Endothelial cell of umbilical vein (primary cell): ENCODE measurements at regions not wholly inside any gene's neighbourhood (a gene's known extent, or its start where the extent isn't known, plus 50 kb on each side); places are given as distances from the start of the nearest gene placed in this dataset.

Experiments
- BruUV-seq: library from RNA; stranded (reverse); fragments of 400-500 nt; replicated peaks from 2 replicates; lab custom pipeline; 2021; lab: Mats Ljungman, UMichigan
- CTCF ChIA-PET: fragments of 300-600, 350-600 bp; sonication (Branson Sonifier 250); formaldehyde crosslinking; loops from one replicate; lab custom pipeline; 2021; ENCODE audit warnings: antibody characterized with exemption, inconsistent platforms; lab: Charles Lee
- POLR2A ChIA-PET: fragments of 300-600, 350-600 bp; sonication (Branson Sonifier 250); formaldehyde crosslinking; loops from one replicate; lab custom pipeline; 2021; ENCODE audit warnings: antibody characterized with exemption, inconsistent platforms; lab: Charles Lee
- DNase-seq: peaks from one replicate; pipeline ENCODE4 v3.0.0-alpha.2; 2011; ENCODE audit warnings: low read depth, low spot score
- FAIRE-seq: peaks from 2 replicates; lab custom pipeline; 2011; peaks lifted over from hg19 to GRCh38; lab: Jason Lieb, UNC
- H2AFZ ChIP-seq: 2 replicates; pipeline ENCODE4 v1.6.0; 2012; ENCODE audit warnings: low read depth, low read length, control low read depth, inconsistent platforms
- H3K27ac ChIP-seq: 2 replicates; pipeline ENCODE4 v1.5.1; 2011; ENCODE audit warnings: low read depth, mild to moderate bottlenecking, control low read depth, low read length, moderate library complexity; ENCODE audit not compliant: insufficient read depth
- H3K27me3 ChIP-seq, 2 experiments: 2 replicates each; pipeline versions ENCODE4 v1.6.0 to v1.6.1; 2011; ENCODE audit warnings: low read length in 2 of 2, mixed read lengths in 1 of 2; ENCODE audit not compliant: control insufficient read depth in 2 of 2, insufficient read depth in 2 of 2
- H3K36me3 ChIP-seq, 2 experiments: 2 replicates in 1 of 2; 3 replicates in 1 of 2; pipeline ENCODE4 v1.5.1; 2011; ENCODE audit warnings: low read length in 2 of 2, mild to moderate bottlenecking in 1 of 2, moderate library complexity in 1 of 2; ENCODE audit not compliant: control insufficient read depth in 2 of 2, insufficient read depth in 2 of 2; ENCODE audit errors: extremely low read depth in 1 of 2
- H3K4me1 ChIP-seq: 3 replicates; pipeline ENCODE4 v1.5.1; 2011; ENCODE audit warnings: mild to moderate bottlenecking, low read length; ENCODE audit not compliant: control insufficient read depth, insufficient read depth; ENCODE audit errors: extremely low read depth
- H3K4me2 ChIP-seq: 2 replicates; pipeline ENCODE4 v1.6.1; 2011; ENCODE audit warnings: low read length, control low read depth, mixed read lengths; ENCODE audit not compliant: insufficient read depth
- H3K4me3 ChIP-seq, 3 experiments: fragments of 200-600 bp in 1 of 3; sonication (generic), shearing (Covaris generic) in 1 of 3; replicated peaks in 1 of 3; 2 replicates each; pipeline ENCODE4 v1.5.1; 2011 to 2016; ENCODE audit warnings: control low read depth in 3 of 3, low read length in 3 of 3, mild to moderate bottlenecking in 2 of 3, inconsistent platforms in 1 of 3, low read depth in 1 of 3, moderate library complexity in 1 of 3; ENCODE audit not compliant: insufficient read depth in 1 of 3
- H3K79me2 ChIP-seq: 2 replicates; pipeline ENCODE4 v1.6.0; 2012; ENCODE audit warnings: low read length, inconsistent platforms; ENCODE audit not compliant: control insufficient read depth, insufficient read depth
- H3K9ac ChIP-seq: replicated peaks from 2 replicates; pipeline ENCODE3; 2011; ENCODE audit warnings: low read length, control low read depth; ENCODE audit not compliant: insufficient read depth; ENCODE audit errors: extremely low read depth
- H3K9me1 ChIP-seq: replicated peaks from 3 replicates; pipeline ENCODE4 v1.6.0; 2011; ENCODE audit warnings: mild to moderate bottlenecking, low read length; ENCODE audit not compliant: control insufficient read depth, insufficient read depth; ENCODE audit errors: extremely low read depth
- H3K9me3 ChIP-seq: replicated peaks from 2 replicates; pipeline ENCODE4 v1.5.1; 2012; ENCODE audit warnings: low read length, inconsistent platforms; ENCODE audit not compliant: control insufficient read depth, insufficient read depth
- H4K20me1 ChIP-seq: replicated peaks from 2 replicates; pipeline ENCODE3; 2011; ENCODE audit warnings: mild to moderate bottlenecking, low read length; ENCODE audit not compliant: control insufficient read depth, insufficient read depth; ENCODE audit errors: extremely low read depth
- EZH2 ChIP-seq: IDR thresholded peaks from 2 replicates; pipeline ENCODE4 v1.6.1; 2012; ENCODE audit warnings: borderline replicate concordance, low read depth, mild to moderate bottlenecking, moderate library complexity, low read length, inconsistent platforms; ENCODE audit not compliant: severe bottlenecking
- FOS ChIP-seq: IDR thresholded peaks from 2 replicates; pipeline ENCODE4 v1.6.1; 2011; ENCODE audit warnings: mild to moderate bottlenecking, low read length, moderate library complexity, borderline replicate concordance; ENCODE audit not compliant: insufficient read depth
- GATA2 ChIP-seq: IDR thresholded peaks from 2 replicates; pipeline ENCODE4 v1.7.0; 2011; ENCODE audit warnings: low read depth, mild to moderate bottlenecking, moderate library complexity, mixed read lengths, low read length; ENCODE audit not compliant: insufficient read length, insufficient read depth
- JUN ChIP-seq: IDR thresholded peaks from 2 replicates; pipeline ENCODE4 v1.6.1; 2011; ENCODE audit warnings: borderline replicate concordance, low read depth; ENCODE audit not compliant: insufficient read length, insufficient read depth
- MYC ChIP-seq: IDR thresholded peaks from one replicate; pipeline ENCODE4 v1.6.1; 2011; ENCODE audit warnings: mild to moderate bottlenecking, low read depth, low read length
- POLR2A ChIP-seq: IDR thresholded peaks from 2 replicates; pipeline ENCODE4 v1.6.1; 2012; ENCODE audit warnings: low read depth, mild to moderate bottlenecking, control low read depth, low read length
- POLR2AphosphoS5 ChIP-seq: IDR thresholded peaks from 2 replicates; pipeline ENCODE4 v1.6.1; 2012; ENCODE audit warnings: low read depth, mild to moderate bottlenecking, control low read depth, low read length, moderate library complexity; ENCODE audit not compliant: insufficient read depth
- dilution Hi-C: fragments of 300-500 bp; cut with MboI; formaldehyde crosslinking; loops from one replicate; pipeline ENCODE4 v1.15.0; 2019; ENCODE audit warnings: low sequenced_read_pairs; ENCODE audit not compliant: extremely low pct_ligation_motif_present
- intact Hi-C: fragments of 100-400 bp; cut with micrococcal nuclease; formaldehyde crosslinking; loops from one replicate; pipeline ENCODE4 v1.10.0; 2022
- TF ChIP-seq, protein P1 (sequence below): IDR thresholded peaks from 2 replicates; pipeline ENCODE4 v1.6.1; 2011; ENCODE audit not compliant: insufficient read depth, insufficient read length
- TF ChIP-seq, protein P2 (sequence below), 2 donors: IDR thresholded peaks; 1 replicate in 1 of 2; 2 replicates in 1 of 2; pipeline ENCODE4 v1.5.1; 2011; ENCODE audit warnings: low read length in 2 of 2, mild to moderate bottlenecking in 2 of 2, moderate library complexity in 2 of 2, control low read depth in 1 of 2, inconsistent platforms in 1 of 2, low read depth in 1 of 2; ENCODE audit not compliant: insufficient read depth in 1 of 2; ENCODE audit errors: extremely low read depth in 1 of 2

DNA sequence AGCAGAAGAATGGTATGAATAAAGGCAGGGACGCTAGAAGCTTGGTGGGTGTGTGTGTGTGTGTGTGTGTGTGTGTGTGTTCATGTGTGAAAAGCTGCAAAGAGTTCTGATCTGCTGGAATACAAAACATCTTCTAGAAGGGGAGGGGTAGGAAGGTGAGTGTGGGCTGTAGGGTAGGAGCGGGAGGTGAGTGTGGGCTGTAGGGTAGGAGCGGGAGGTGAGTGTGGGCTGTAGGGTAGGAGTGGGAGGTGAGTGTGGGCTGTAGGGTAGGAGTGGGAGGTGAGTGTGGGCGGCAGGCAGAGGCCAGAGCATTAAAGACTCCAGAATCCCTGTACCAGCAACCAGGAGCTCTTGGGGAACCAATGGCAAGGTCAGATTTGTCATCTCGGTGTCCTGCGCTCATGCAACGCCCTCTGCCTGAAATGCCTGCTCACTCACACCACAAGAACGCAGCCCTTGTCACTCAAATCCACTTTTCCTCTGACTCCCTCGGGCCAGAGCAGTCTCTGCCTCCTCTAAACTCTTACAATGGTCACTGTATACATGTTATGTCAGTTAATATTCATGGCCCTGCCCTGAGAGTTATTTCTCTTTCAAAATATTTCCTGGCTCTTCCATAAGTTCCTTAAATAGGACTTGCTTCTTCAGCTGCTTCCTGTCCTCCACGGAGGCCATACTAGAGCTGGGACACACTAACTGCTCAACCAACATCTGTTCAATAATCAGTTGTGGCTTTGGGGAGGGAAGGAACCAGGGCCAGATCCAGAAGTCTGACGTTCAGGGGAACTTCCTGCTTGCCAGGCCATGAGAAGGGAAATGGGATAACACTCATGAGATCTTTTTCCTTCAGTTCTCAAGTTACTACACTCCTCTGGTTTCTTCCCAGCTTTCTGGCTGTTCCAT is 53.6 kb upstream of the ZNF644 start:
- Histone ChIP-seq H3K4me2 (no peak overlapping the region), H3K27me3 (no peaks in the 10 kb centered on the region), H4K20me1 (no peaks in the 10 kb centered on the region), H3K9ac (no peak overlapping the region), H3K4me3 (no peak overlapping the region), H3K9me1 (no peaks in the 10 kb centered on the region), H3K4me1 (no peaks in the 10 kb centered on the region), H2AFZ (no peak overlapping the region), H3K36me3 (no peaks in the 10 kb centered on the region), H3K9me3 (no peaks in the 10 kb centered on the region), H3K27ac (no peak overlapping the region), H3K79me2 (no peaks in the 10 kb centered on the region)
- dilution Hi-C loops (no loop called here), intact Hi-C loops (no loop called here)
- FAIRE-seq, result no peak
- no peak for DNase-seq
- BruUV-seq, result no TSS peak
- CTCF ChIA-PET, result interaction anchor here (1.0 to 1.2 kb wide), 3 partner anchors 9 to 354 kb away, joined by 3 read pairs; no protein-coding TSS in a partner anchor
- POLR2A ChIA-PET, result no interaction called here
- TF ChIP-seq GATA2 (no peak), POLR2A (no peak)
- TF ChIP-seq, protein P1, sequence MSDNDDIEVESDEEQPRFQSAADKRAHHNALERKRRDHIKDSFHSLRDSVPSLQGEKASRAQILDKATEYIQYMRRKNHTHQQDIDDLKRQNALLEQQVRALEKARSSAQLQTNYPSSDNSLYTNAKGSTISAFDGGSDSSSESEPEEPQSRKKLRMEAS, result no peak

DNA sequence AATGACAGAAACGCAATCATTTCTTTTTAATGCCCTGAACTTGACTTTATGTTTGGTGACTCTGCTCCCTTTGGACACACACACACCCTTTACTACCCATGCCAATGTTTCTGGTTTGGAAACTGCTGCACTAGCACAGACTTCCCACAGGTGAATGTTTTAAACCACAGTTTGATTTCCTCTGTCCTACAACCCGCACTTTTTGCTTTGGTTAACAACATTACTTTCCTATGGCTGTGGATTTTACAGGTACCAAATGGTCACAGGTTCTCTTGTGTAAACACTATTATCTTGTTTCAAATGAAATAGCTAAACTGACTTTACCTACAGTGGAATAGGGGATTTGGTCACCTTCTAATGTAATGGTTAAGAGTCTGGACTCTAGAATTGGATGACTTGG is 51.5 kb upstream of the ZNF644 start:
- POLR2A ChIA-PET, result no interaction called here
- BruUV-seq, result no TSS peak
- dilution Hi-C loops, result no loop called here

More for the DNA sequence above, 51.5 kb upstream of the ZNF644 start:
- H3K9ac ChIP-seq, result no peak overlapping the region
- FAIRE-seq, result no peak
- no peaks in the 10 kb centered on the region for H3K9me1 ChIP-seq
- no peak overlapping the region for H3K4me3 ChIP-seq
- DNase-seq, result no peak
- H3K27ac ChIP-seq, result no peak overlapping the region
- H3K4me2 ChIP-seq, result no peak overlapping the region
- H3K9me3 ChIP-seq, result no peaks in the 10 kb centered on the region
- TF ChIP-seq EZH2 (no peak), JUN (no peak), POLR2AphosphoS5 (no peak), GATA2 (no peak), MYC (no peak), FOS (no peak), POLR2A (no peak)
- TF ChIP-seq, protein P1, result no peak
- TF ChIP-seq, protein P2, sequence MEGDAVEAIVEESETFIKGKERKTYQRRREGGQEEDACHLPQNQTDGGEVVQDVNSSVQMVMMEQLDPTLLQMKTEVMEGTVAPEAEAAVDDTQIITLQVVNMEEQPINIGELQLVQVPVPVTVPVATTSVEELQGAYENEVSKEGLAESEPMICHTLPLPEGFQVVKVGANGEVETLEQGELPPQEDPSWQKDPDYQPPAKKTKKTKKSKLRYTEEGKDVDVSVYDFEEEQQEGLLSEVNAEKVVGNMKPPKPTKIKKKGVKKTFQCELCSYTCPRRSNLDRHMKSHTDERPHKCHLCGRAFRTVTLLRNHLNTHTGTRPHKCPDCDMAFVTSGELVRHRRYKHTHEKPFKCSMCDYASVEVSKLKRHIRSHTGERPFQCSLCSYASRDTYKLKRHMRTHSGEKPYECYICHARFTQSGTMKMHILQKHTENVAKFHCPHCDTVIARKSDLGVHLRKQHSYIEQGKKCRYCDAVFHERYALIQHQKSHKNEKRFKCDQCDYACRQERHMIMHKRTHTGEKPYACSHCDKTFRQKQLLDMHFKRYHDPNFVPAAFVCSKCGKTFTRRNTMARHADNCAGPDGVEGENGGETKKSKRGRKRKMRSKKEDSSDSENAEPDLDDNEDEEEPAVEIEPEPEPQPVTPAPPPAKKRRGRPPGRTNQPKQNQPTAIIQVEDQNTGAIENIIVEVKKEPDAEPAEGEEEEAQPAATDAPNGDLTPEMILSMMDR (IDR thresholded peaks at IDR 0.05; ENCODE audit: extremely low read depth in 1 of 2, insufficient read depth in 1 of 2, low read depth in 1 of 2, low read length in 2 of 2), result no peak
- intact Hi-C loops, result no loop called here
- CTCF ChIA-PET, result no interaction called here
- no peaks in the 10 kb centered on the region for H3K4me1 ChIP-seq
- no peak overlapping the region for H2AFZ ChIP-seq
- no peaks in the 10 kb centered on the region for H3K79me2 ChIP-seq
- peaks cover 0 to 2% of the 10 kb centered on the region in 2 experiments for H3K27me3 ChIP-seq
- no peaks in the 10 kb centered on the region for H3K36me3 ChIP-seq
- H4K20me1 ChIP-seq, result no peaks in the 10 kb centered on the region
